B cell (primary cell): ENCODE measurements at regions not wholly inside any gene's neighbourhood (a gene's known extent, or its start where the extent isn't known, plus 50 kb on each side); places are given as distances from the start of the nearest gene placed in this dataset.

ENCODE experiments used
- ATAC-seq: fragments of 200-7000 bp; cut with Tn5 transposase; one replicate; pipeline ENCODE4 v1.10.0; 2021; ENCODE audit warnings: low read depth, mild to moderate bottlenecking, moderate number of reproducible peaks, moderate library complexity
- CTCF ChIA-PET: fragments of 350-600 bp; sonication (Branson Sonifier 250); formaldehyde crosslinking; loops from one replicate; lab custom pipeline; 2021; ENCODE audit warnings: antibody characterized with exemption, inconsistent platforms; lab: Charles Lee
- POLR2A ChIA-PET: fragments of 350-600 bp; sonication (Branson Sonifier 250); formaldehyde crosslinking; loops from one replicate; lab custom pipeline; 2021; ENCODE audit warnings: antibody characterized with exemption; lab: Charles Lee
- DNase-seq: peaks from one replicate; pipeline ENCODE4 v3.0.0; 2013
- H2AFZ ChIP-seq: 2 replicates; pipeline ENCODE4 v1.6.1; 2012; ENCODE audit warnings: mild to moderate bottlenecking, low read depth, low read length; ENCODE audit not compliant: insufficient read depth, poor library complexity, severe bottlenecking
- H3K27ac ChIP-seq, 2 donors: 1 replicate in 1 of 2; 2 replicates in 1 of 2; pipeline ENCODE4 v1.5.1; 2012 to 2013; ENCODE audit warnings: low read length in 2 of 2, mild to moderate bottlenecking in 2 of 2, moderate library complexity in 1 of 2
- H3K27me3 ChIP-seq, 4 experiments: fragments of 200-600 bp in 1 of 4; sonication (generic) in 1 of 4; replicated peaks in 1 of 4; 1 replicate in 2 of 4; 2 replicates in 2 of 4; pipeline versions ENCODE4 v1.6.1 to v1.7.0; 2013 to 2016; ENCODE audit warnings: low read length in 3 of 4, mild to moderate bottlenecking in 2 of 4, mixed read lengths in 1 of 4, moderate library complexity in 1 of 4; ENCODE audit not compliant: insufficient read depth in 4 of 4, control insufficient read depth in 3 of 4; ENCODE audit errors: control extremely low read depth in 1 of 4
- H3K36me3 ChIP-seq, 2 experiments: replicated peaks in 1 of 2; 1 replicate in 1 of 2; 2 replicates in 1 of 2; pipeline versions ENCODE4 v1.6.1 to v1.7.1; 2013; ENCODE audit warnings: low read length in 1 of 2; ENCODE audit not compliant: insufficient read depth in 2 of 2, control insufficient read depth in 1 of 2; ENCODE audit errors: control extremely low read depth in 1 of 2, extremely low read depth in 1 of 2
- H3K4me1 ChIP-seq, 2 donors: fragments of 200-600 bp in 1 of 2; sonication (generic) in 1 of 2; 1 replicate in 1 of 2; 2 replicates in 1 of 2; pipeline versions ENCODE4 v1.5.1 to v1.6.1; 2013 to 2017; ENCODE audit warnings: low read length in 2 of 2; ENCODE audit not compliant: control insufficient read depth in 2 of 2, insufficient read depth in 2 of 2
- H3K4me2 ChIP-seq: replicated peaks from 2 replicates; pipeline ENCODE3; 2012; ENCODE audit warnings: mild to moderate bottlenecking, low read depth, low read length; ENCODE audit not compliant: poor library complexity, severe bottlenecking
- H3K4me3 ChIP-seq, 5 experiments: fragments of 200-600 bp in 1 of 5; sonication (generic) in 1 of 5; 1 replicate in 3 of 5; 2 replicates in 2 of 5; pipeline versions ENCODE4 v1.5.1 to v1.7.0; 2011 to 2016; ENCODE audit warnings: low read length in 4 of 5, mild to moderate bottlenecking in 4 of 5, low read depth in 2 of 5, control low read depth in 1 of 5, moderate library complexity in 1 of 5; ENCODE audit not compliant: insufficient read depth in 1 of 5; ENCODE audit errors: control extremely low read depth in 1 of 5, extremely low read depth in 1 of 5
- H3K79me2 ChIP-seq: fragments of 200-600 bp; sonication (generic); one replicate; pipeline ENCODE4 v1.6.0; 2016; ENCODE audit warnings: low read length; ENCODE audit not compliant: control insufficient read depth, insufficient read depth
- H3K9ac ChIP-seq: fragments of 200-600 bp; sonication (generic); 2 replicates; pipeline ENCODE4 v1.6.1; 2017; ENCODE audit warnings: mild to moderate bottlenecking, low read length, moderate library complexity
- H3K9me3 ChIP-seq, 3 donors: one replicate each; pipeline versions ENCODE4 v1.6.1 to v1.7.1; 2013; ENCODE audit warnings: low read length in 2 of 3; ENCODE audit not compliant: control insufficient read depth in 2 of 3, insufficient read depth in 1 of 3; ENCODE audit errors: control extremely low read depth in 1 of 3
- H4K20me1 ChIP-seq: 2 replicates; pipeline ENCODE4 v1.6.0; 2012; ENCODE audit warnings: mild to moderate bottlenecking, low read length; ENCODE audit not compliant: insufficient read depth, control insufficient read depth, poor library complexity, severe bottlenecking
- H3K27ac Mint-ChIP-seq: one replicate; pipeline ENCODE4 v1.8.0; 2021; ENCODE audit warnings: mixed read lengths
- H3K27me3 Mint-ChIP-seq: one replicate; pipeline ENCODE4 v1.8.0; 2021; ENCODE audit warnings: mixed read lengths
- H3K4me1 Mint-ChIP-seq: one replicate; pipeline ENCODE4 v1.8.0; 2021; ENCODE audit warnings: mixed read lengths
- H3K4me3 Mint-ChIP-seq: one replicate; pipeline ENCODE4 v1.8.0; 2021; ENCODE audit warnings: mixed read lengths
- H3K9me3 Mint-ChIP-seq: one replicate; pipeline ENCODE4 v1.8.0; 2022; ENCODE audit warnings: mixed read lengths; ENCODE audit not compliant: insufficient read depth
- CTCF ChIP-seq: fragments of 200-600 bp; IDR thresholded peaks from one replicate; pipeline ENCODE4 v1.8.0; 2022; ENCODE audit warnings: antibody characterized with exemption, mild to moderate bottlenecking
- EZH2 ChIP-seq: IDR thresholded peaks from 2 replicates; pipeline ENCODE4 v1.6.1; 2012; ENCODE audit warnings: borderline replicate concordance, low read depth, mild to moderate bottlenecking, moderate library complexity, low read length; ENCODE audit not compliant: insufficient read depth, poor library complexity, severe bottlenecking
- WGBS: methylation state at CpG from one replicate; pipeline ENCODE4 v1.1.5; 2013; ENCODE audit warnings: missing lambda C conversion rate; ENCODE audit not compliant: insufficient coverage; 5-methylcytosine and 5-hydroxymethylcytosine counted together
- intact Hi-C: fragments of 100-400 bp; cut with micrococcal nuclease; formaldehyde crosslinking; loops from one replicate; pipeline ENCODE4 v1.10.0; 2022

GRCh38 chr2:22883054-22883453 lies 501.9 kb upstream of the KLHL29 start:
- CTCF ChIA-PET = no interaction called here
- Histone ChIP-seq H3K27ac (no peak overlapping the region), H3K79me2 (no peaks in the 10 kb centered on the region), H2AFZ (no peak overlapping the region), H3K9me3 (peaks cover 0 to 3% (median 1%) of the 10 kb centered on the region in 3 donors), H3K27me3 (no peaks in the 10 kb centered on the region), H3K4me2 (no peak overlapping the region), H3K4me3 (no peak overlapping the region), H3K9ac (no peak overlapping the region), H3K4me1 (no peaks in the 10 kb centered on the region), H3K36me3 (no peaks in the 10 kb centered on the region), H4K20me1 (no peaks in the 10 kb centered on the region)
- Mint-ChIP-seq H3K9me3 (no peaks in the 10 kb centered on the region), H3K27ac (no peak overlapping the region), H3K4me3 (no peak overlapping the region), H3K27me3 (no peaks in the 10 kb centered on the region), H3K4me1 (no peaks in the 10 kb centered on the region)
- no peak for ATAC-seq
- WGBS = 85% methylated on average over 5 of the region's 5 CpGs
- intact Hi-C loops = no loop called here
- no peak for DNase-seq
- TF ChIP-seq CTCF = no peak
- TF ChIP-seq EZH2 = no peak
- POLR2A ChIA-PET = no interaction called here

GRCh38 chr2:22885245-22885644 lies 499.7 kb upstream of the KLHL29 start:
- WGBS = no CpG with 5 or more reads among the region's 1 CpG
- no peak for ATAC-seq

More at GRCh38 chr2:22885245-22885644, 499.7 kb upstream of the KLHL29 start:
- Histone ChIP-seq H3K4me3 (no peak overlapping the region), H3K27ac (no peak overlapping the region), H4K20me1 (no peaks in the 10 kb centered on the region), H3K9ac (no peak overlapping the region), H3K36me3 (no peaks in the 10 kb centered on the region), H3K4me2 (no peak overlapping the region), H3K4me1 (no peaks in the 10 kb centered on the region), H3K79me2 (no peaks in the 10 kb centered on the region), H3K27me3 (no peaks in the 10 kb centered on the region), H3K9me3 (peaks cover 0 to 3% (median 1%) of the 10 kb centered on the region in 3 donors), H2AFZ (no peak overlapping the region)
- CTCF ChIA-PET = no interaction called here
- Mint-ChIP-seq H3K27me3 (no peaks in the 10 kb centered on the region), H3K4me3 (no peak overlapping the region), H3K9me3 (no peaks in the 10 kb centered on the region), H3K27ac (no peak overlapping the region), H3K4me1 (no peaks in the 10 kb centered on the region)
- no peak for DNase-seq
- TF ChIP-seq CTCF = no peak
- no peak for TF ChIP-seq EZH2
- intact Hi-C loops = no loop called here
- POLR2A ChIA-PET = no interaction called here
